Prostate gland (tissue), 2 donors: ENCODE measurements at regions not wholly inside any gene's neighbourhood (a gene's known extent, or its start where the extent isn't known, plus 50 kb on each side); places are given as distances from the start of the nearest gene placed in this dataset.

Experiments used
- DNase-seq: peaks from one replicate; pipeline ENCODE4 v3.0.0-alpha.2; 2019; ENCODE audit warnings: low spot score
- H3K27ac ChIP-seq, 2 donors: fragments of 200-600 bp; sonication (generic); 2 replicates each; pipeline ENCODE4 v1.5.1; 2017 to 2019
- H3K27me3 ChIP-seq: fragments of 200-600 bp; sonication (generic); replicated peaks from 2 replicates; pipeline ENCODE4 v1.5.1; 2019; ENCODE audit not compliant: insufficient read depth
- H3K36me3 ChIP-seq, 2 donors: fragments of 200-600 bp; sonication (generic); 1 replicate in 1 of 2; 2 replicates in 1 of 2; pipeline versions ENCODE4 v1.5.1 to v1.8.1; 2017 to 2019
- H3K4me1 ChIP-seq: fragments of 200-600 bp; sonication (generic); replicated peaks from 2 replicates; pipeline ENCODE4 v1.5.1; 2019
- H3K4me3 ChIP-seq, 2 donors: fragments of 200-600 bp; sonication (generic); 2 replicates each; pipeline ENCODE4 v1.5.1; 2017 to 2019
- H3K9me3 ChIP-seq: fragments of 200-600 bp; sonication (generic); 2 replicates; pipeline ENCODE4 v1.5.1; 2017
- POLR2A ChIP-seq: fragments of 450-650 bp; IDR thresholded peaks from one replicate; pipeline ENCODE4 v1.6.1; 2016; ENCODE audit warnings: antibody characterized with exemption, mild to moderate bottlenecking
- POLR2AphosphoS5 ChIP-seq: sonication (generic); formaldehyde crosslinking; IDR thresholded peaks from one replicate; pipeline ENCODE4 v1.6.1; 2017; ENCODE audit warnings: antibody characterized with exemption
- WGBS: methylation state at CpG from one replicate; pipeline ENCODE4 v1.1.5; 2018; 5-methylcytosine and 5-hydroxymethylcytosine counted together
- intact Hi-C: fragments of 100-400 bp; cut with DNase I; formaldehyde crosslinking; loops from one replicate; pipeline ENCODE4 v1.14.2; 2022
- TF ChIP-seq, protein P1 (sequence below), 4 experiments: fragments of 200-600 bp in 2 of 4; fragments of 450-650 bp in 2 of 4; sonication (generic) in 2 of 4; IDR thresholded peaks; 1 replicate in 3 of 4; 2 replicates in 1 of 4; pipeline ENCODE4 v1.5.1; 2016 to 2019; ENCODE audit warnings: antibody characterized with exemption in 4 of 4, mild to moderate bottlenecking in 2 of 4, moderate library complexity in 2 of 4

DNA sequence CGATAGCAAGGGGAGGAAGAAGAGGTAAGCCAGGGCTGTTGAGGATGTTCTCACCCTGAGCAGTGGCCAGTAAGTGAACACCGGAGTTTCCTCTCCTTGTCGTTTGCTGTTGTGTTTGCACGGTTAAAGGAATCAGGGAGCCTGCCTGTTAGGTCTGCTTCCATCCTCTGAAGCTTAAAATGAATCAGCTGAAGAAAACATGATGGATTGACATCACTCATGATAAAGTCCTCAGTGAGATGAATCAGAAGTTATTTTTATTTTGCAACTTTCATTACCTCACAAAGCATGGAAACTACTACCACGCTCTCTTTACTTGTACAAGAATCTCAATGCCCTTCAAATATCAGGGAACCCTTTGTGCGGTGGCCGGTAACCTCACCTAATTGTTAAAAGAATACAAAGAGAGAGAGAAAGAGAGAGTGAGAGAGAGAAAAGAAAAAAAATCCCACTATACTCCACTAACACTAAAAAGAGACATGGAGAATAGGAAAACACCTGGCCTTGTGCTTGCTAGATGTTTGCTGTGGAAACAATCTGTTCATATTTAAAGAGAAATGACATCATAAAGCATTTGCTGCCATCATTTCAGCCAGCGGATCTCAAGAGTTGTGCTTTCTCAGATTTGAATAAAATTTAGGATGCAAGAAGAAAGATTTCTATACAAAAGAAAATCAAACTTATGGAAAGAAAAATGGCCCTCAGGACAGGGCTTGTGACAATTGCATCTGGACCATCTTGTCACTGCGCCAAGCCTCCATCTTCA, 441.6 kb upstream of the SALL1 start:
- DNase-seq: no peak
- 58% methylated on average over 9 of the region's 9 CpGs for WGBS
- Histone ChIP-seq H3K4me3 (no peak overlapping the region), H3K9me3 (no peaks in the 10 kb centered on the region), H3K27ac (no peak overlapping the region), H3K36me3 (no peaks in the 10 kb centered on the region), H3K27me3 (no peaks in the 10 kb centered on the region), H3K4me1 (no peaks in the 10 kb centered on the region)
- TF ChIP-seq POLR2A (no peak), POLR2AphosphoS5 (no peak)
- TF ChIP-seq, protein P1, sequence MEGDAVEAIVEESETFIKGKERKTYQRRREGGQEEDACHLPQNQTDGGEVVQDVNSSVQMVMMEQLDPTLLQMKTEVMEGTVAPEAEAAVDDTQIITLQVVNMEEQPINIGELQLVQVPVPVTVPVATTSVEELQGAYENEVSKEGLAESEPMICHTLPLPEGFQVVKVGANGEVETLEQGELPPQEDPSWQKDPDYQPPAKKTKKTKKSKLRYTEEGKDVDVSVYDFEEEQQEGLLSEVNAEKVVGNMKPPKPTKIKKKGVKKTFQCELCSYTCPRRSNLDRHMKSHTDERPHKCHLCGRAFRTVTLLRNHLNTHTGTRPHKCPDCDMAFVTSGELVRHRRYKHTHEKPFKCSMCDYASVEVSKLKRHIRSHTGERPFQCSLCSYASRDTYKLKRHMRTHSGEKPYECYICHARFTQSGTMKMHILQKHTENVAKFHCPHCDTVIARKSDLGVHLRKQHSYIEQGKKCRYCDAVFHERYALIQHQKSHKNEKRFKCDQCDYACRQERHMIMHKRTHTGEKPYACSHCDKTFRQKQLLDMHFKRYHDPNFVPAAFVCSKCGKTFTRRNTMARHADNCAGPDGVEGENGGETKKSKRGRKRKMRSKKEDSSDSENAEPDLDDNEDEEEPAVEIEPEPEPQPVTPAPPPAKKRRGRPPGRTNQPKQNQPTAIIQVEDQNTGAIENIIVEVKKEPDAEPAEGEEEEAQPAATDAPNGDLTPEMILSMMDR (IDR thresholded peaks at IDR 0.05): no peak
- intact Hi-C loops: no loop called here

DNA sequence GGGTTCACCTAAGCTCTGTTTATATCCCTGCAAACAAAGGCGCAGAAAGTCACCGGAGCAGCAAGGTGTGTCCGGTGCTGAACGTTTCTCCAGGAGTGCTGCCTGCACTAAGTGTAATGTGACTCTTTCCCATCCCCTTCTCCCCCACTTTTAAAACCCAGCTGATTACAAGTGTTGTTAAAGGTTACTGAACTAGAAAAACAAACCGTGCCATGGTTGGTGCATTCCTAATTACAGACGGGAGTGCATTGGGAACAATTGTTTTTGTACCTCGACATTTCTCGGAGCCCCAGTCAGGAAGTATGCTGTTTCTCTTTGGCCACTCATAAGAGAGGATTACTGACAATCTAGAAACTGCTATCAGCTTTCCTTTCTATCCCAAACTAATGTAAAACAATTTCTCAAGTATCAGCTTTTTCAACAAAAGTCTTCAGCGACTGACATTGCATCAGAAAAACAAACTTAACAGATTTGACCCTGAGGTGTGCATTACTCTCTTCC, 441.0 kb upstream of the SALL1 start:
- no peak for DNase-seq
- WGBS: 6% methylated on average over 9 of the region's 9 CpGs
- Histone ChIP-seq H3K4me1 (no peaks in the 10 kb centered on the region), H3K27ac (no peak overlapping the region), H3K4me3 (no peak overlapping the region), H3K27me3 (no peaks in the 10 kb centered on the region), H3K9me3 (no peaks in the 10 kb centered on the region), H3K36me3 (no peaks in the 10 kb centered on the region)
- TF ChIP-seq POLR2AphosphoS5: no peak
- intact Hi-C loops: no loop called here

DNA sequence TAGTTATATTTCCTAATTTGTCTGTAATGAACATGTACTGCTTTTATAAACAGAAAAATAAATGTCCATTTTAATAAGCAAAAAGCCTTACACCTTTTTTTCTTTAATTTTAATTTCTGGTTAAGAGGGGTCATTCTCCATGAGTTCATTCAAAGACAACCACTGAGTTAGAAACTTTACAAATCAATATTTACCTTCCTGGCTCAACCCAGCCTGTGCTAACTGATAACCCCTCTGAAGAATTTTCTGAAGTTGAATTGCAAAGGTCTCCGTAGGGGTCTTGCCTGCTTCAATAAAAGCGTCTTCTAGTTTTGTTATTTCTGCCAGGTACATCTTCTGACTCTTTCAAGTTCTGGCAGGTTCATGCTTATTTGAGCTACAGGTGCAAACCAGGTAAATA, 440.4 kb upstream of the SALL1 start:
- H3K27ac ChIP-seq: no peak overlapping the region

DNA sequence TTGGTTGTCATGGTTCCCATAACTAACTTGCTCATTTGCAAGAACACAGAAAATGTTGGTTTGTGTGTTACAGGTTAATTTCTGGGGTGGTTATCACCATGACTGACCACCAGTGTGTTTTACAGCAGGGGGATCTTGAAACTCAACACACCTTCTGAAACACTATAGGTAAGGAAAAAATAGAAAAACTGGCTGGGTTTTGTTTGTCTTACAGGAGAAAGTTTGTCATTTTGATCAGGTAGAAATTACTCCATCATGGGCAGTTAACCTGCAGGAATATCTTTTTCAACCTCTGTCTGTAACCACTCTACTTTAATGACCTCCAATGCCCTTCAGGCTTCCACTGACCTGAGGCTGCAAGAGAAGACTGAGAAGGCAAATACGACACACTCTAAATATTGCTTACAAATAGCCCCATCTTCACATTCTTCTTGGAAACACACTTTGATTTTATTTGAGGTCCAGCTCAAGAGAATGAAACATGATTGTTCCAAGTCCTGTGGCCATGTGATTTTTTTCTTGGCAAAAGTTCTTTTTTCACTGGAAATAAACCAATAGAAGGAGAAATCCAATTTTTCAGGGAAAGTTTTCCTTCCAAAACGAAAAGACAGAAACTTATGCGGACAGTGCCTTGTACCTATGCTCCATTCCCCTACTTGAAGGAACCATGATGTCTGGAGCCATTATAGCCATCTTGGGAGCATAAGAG, 428.7 kb upstream of the SALL1 start:
- no peak overlapping the region for H3K27ac ChIP-seq
- no peak for DNase-seq
- H3K27me3 ChIP-seq: no peaks in the 10 kb centered on the region
- 76% methylated on average over 3 of the region's 3 CpGs for WGBS
- TF ChIP-seq POLR2A (no peak), POLR2AphosphoS5 (no peak)
- TF ChIP-seq, protein P1 (IDR thresholded peaks at IDR 0.05): no peak
- intact Hi-C loops: no loop called here
- no peaks in the 10 kb centered on the region for H3K36me3 ChIP-seq
- no peaks in the 10 kb centered on the region for H3K9me3 ChIP-seq
- H3K4me1 ChIP-seq: no peaks in the 10 kb centered on the region
- no peak overlapping the region for H3K4me3 ChIP-seq

More for the DNA sequence above, 440.4 kb upstream of the SALL1 start:
- TF ChIP-seq, protein P1 (IDR thresholded peaks at IDR 0.05): no peak
- TF ChIP-seq POLR2AphosphoS5 (no peak), POLR2A (no peak)
- WGBS: 14% methylated on average over 2 of the region's 2 CpGs
- H3K4me1 ChIP-seq: no peaks in the 10 kb centered on the region
- H3K36me3 ChIP-seq: no peaks in the 10 kb centered on the region
- H3K27me3 ChIP-seq: no peaks in the 10 kb centered on the region
- intact Hi-C loops: no loop called here
- no peak for DNase-seq
- H3K4me3 ChIP-seq: no peak overlapping the region
- no peaks in the 10 kb centered on the region for H3K9me3 ChIP-seq

DNA sequence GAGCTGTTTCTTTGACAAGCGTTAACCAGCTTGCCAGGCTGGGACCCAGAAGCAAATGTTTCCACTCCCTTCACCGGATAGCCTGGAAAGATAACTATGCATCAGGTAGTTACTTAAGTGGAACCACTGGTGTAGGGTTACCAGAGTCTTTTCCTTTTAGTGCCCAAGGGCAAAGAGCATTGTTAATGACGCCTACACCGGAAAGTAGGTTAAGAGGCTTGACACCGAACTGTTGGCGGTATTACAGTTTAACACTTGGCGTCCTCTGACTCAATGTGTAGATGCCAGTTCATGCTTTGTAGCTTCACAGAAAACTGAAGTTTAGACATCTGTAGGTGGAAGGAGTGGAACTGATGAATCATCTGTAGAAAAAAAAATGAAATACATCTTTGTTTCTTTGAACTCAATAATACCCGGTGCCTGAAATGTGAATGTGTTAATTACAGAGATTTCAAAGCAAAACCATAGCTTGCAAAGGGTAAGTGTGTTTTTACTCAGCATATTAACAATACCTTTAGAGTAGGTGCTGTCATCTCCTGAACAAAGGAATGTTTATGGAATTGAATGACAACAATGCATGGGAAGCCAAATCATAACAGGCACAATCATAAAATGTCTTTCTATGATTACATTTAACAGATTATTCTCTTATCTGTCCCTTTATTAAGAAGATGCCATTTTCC, 426.7 kb upstream of the SALL1 start:
- WGBS: 21% methylated on average over 8 of the region's 8 CpGs
- intact Hi-C loops: no loop called here
- Histone ChIP-seq H3K9me3 (no peaks in the 10 kb centered on the region), H3K4me3 (no peak overlapping the region), H3K4me1 (no peaks in the 10 kb centered on the region), H3K27me3 (no peaks in the 10 kb centered on the region), H3K27ac (no peak overlapping the region), H3K36me3 (no peaks in the 10 kb centered on the region)
- TF ChIP-seq, protein P1 (IDR thresholded peaks at IDR 0.05): no peak
- TF ChIP-seq POLR2A (no peak), POLR2AphosphoS5 (no peak)
- no peak for DNase-seq
